GM23338 (cell line): ENCODE measurements at regions not wholly inside any gene's neighbourhood (a gene's known extent, or its start where the extent isn't known, plus 50 kb on each side); places are given as distances from the start of the nearest gene placed in this dataset.

Experiments used
- ATAC-seq: fragments of 200-7000 bp; cut with Tn5 transposase; 3 replicates; pipeline ENCODE4 v1.9.1; 2020
- DNase-seq: peaks from one replicate; pipeline ENCODE4 v3.0.0-alpha.2; 2015; ENCODE audit warnings: low spot score
- H2AFZ ChIP-seq: fragments of 200-600 bp; sonication (generic); 2 replicates; pipeline ENCODE4 v1.8.0; 2016; ENCODE audit warnings: antibody characterized with exemption, mild to moderate bottlenecking, moderate library complexity
- H3F3A ChIP-seq: fragments of 200-600 bp; sonication (generic); replicated peaks from 2 replicates; pipeline ENCODE4 v1.8.0; 2017; ENCODE audit warnings: antibody characterized with exemption, mixed run types, low read depth
- H3K27ac ChIP-seq: fragments of 200-600 bp; sonication (generic); 2 replicates; pipeline ENCODE4 v1.6.1; 2016; ENCODE audit warnings: low read depth
- H3K27me3 ChIP-seq: fragments of 200-600 bp; sonication (generic); 2 replicates; pipeline ENCODE4 v1.8.0; 2016; ENCODE audit warnings: mild to moderate bottlenecking, mixed run types, moderate library complexity; ENCODE audit not compliant: insufficient read depth
- H3K36me3 ChIP-seq: fragments of 200-600 bp; sonication (generic); 2 replicates; pipeline ENCODE4 v1.8.0; 2016; ENCODE audit warnings: mild to moderate bottlenecking; ENCODE audit not compliant: insufficient read depth
- H3K4me1 ChIP-seq: fragments of 200-600 bp; sonication (generic); 2 replicates; pipeline ENCODE4 v1.8.0; 2016; ENCODE audit warnings: mild to moderate bottlenecking, moderate library complexity; ENCODE audit not compliant: insufficient read depth
- H3K4me2 ChIP-seq: fragments of 200-600 bp; sonication (generic); 2 replicates; pipeline ENCODE4 v1.7.1; 2017; ENCODE audit warnings: mixed run types
- H3K4me3 ChIP-seq: fragments of 200-600 bp; sonication (generic); 2 replicates; pipeline ENCODE4 v1.6.1; 2016; ENCODE audit warnings: mixed run types
- H3K79me2 ChIP-seq: fragments of 200-600 bp; sonication (generic); replicated peaks from 2 replicates; pipeline ENCODE4 v1.8.0; 2017; ENCODE audit warnings: mild to moderate bottlenecking; ENCODE audit not compliant: insufficient read depth
- H3K9me2 ChIP-seq: fragments of 200-600 bp; sonication (generic); 2 replicates; pipeline ENCODE4 v1.8.0; 2017; ENCODE audit not compliant: insufficient read depth
- H4K20me1 ChIP-seq: fragments of 200-600 bp; sonication (generic); replicated peaks from 2 replicates; pipeline ENCODE4 v1.8.0; 2017; ENCODE audit warnings: mild to moderate bottlenecking; ENCODE audit not compliant: insufficient read depth
- H3K27ac Mint-ChIP-seq: 2 replicates; pipeline ENCODE4 v1.8.0; 2020; ENCODE audit warnings: inconsistent platforms, mild to moderate bottlenecking, moderate library complexity, mixed read lengths
- H3K27me3 Mint-ChIP-seq: 3 replicates; pipeline ENCODE4 v1.8.0; 2022; ENCODE audit warnings: low read depth, mild to moderate bottlenecking, moderate library complexity, mixed read lengths, inconsistent platforms; ENCODE audit not compliant: insufficient read depth, poor library complexity
- H3K36me3 Mint-ChIP-seq: 3 replicates; pipeline ENCODE4 v1.8.0; 2021; ENCODE audit warnings: low read depth, mild to moderate bottlenecking, inconsistent platforms, moderate library complexity, mixed read lengths
- H3K4me1 Mint-ChIP-seq: 3 replicates; pipeline ENCODE4 v1.8.0; 2020; ENCODE audit warnings: mild to moderate bottlenecking, inconsistent platforms, mixed read lengths
- H3K4me3 Mint-ChIP-seq: 3 replicates; pipeline ENCODE4 v1.8.0; 2021; ENCODE audit warnings: moderate library complexity, mild to moderate bottlenecking, inconsistent platforms, mixed read lengths
- H3K9me3 Mint-ChIP-seq: 3 replicates; pipeline ENCODE4 v1.8.0; 2020; ENCODE audit warnings: moderate library complexity, mild to moderate bottlenecking, inconsistent platforms, mixed read lengths
- CREB1 ChIP-seq: fragments of 250-450 bp; sonication (Bioruptor Pico); IDR thresholded peaks from 2 replicates; pipeline ENCODE4 v1.5.0; 2020; ENCODE audit warnings: low read depth, mild to moderate bottlenecking, moderate library complexity
- CTCF ChIP-seq, 2 experiments: fragments of 200-600 bp in 1 of 2; sonication (generic) in 1 of 2; conservative IDR thresholded peaks; 2 replicates each; pipeline versions ENCODE4 v1.5.1 to v1.6.1; 2016 to 2017; ENCODE audit warnings: antibody characterized with exemption in 2 of 2, low read depth in 2 of 2, mild to moderate bottlenecking in 2 of 2, moderate library complexity in 1 of 2
- EZH2phosphoT487 ChIP-seq: fragments of 200-600 bp; sonication (generic); IDR thresholded peaks from one replicate; pipeline ENCODE4 v1.8.1; 2018; ENCODE audit warnings: antibody characterized with exemption; ENCODE audit not compliant: unreplicated experiment
- JUNB ChIP-seq: IDR thresholded peaks from one replicate; pipeline ENCODE4 v1.6.1; 2016; ENCODE audit warnings: antibody characterized with exemption; ENCODE audit not compliant: unreplicated experiment
- NANOG ChIP-seq: IDR thresholded peaks from 2 replicates; pipeline ENCODE4 v1.6.1; 2016; ENCODE audit warnings: antibody characterized with exemption, borderline replicate concordance
- POLR2AphosphoS5 ChIP-seq: IDR thresholded peaks from 2 replicates; pipeline ENCODE4 v1.6.1; 2016; ENCODE audit warnings: antibody characterized with exemption, low read depth
- STAT1 ChIP-seq: IDR thresholded peaks from one replicate; pipeline ENCODE4 v1.6.1; 2016; ENCODE audit warnings: antibody characterized with exemption; ENCODE audit not compliant: unreplicated experiment
- ZNF462 ChIP-seq: fragments of 250-450 bp; sonication (Bioruptor Pico); IDR thresholded peaks from 2 replicates; pipeline ENCODE4 v1.5.0; 2020; ENCODE audit warnings: mild to moderate bottlenecking, moderate library complexity

- Histone ChIP-seq H3K4me2 (no peak overlapping the region), H3K27ac (no peak overlapping the region), H4K20me1 (no peaks in the 10 kb centered on the region), H3K79me2 (no peaks in the 10 kb centered on the region), H2AFZ (no peak overlapping the region), H3F3A (no peaks in the 10 kb centered on the region), H3K9me2 (no peaks in the 10 kb centered on the region), H3K36me3 (no peaks in the 10 kb centered on the region), H3K4me1 (no peaks in the 10 kb centered on the region), H3K4me3 (no peak overlapping the region), H3K27me3 (no peaks in the 10 kb centered on the region)
- TF ChIP-seq CTCF (conservative IDR thresholded peaks at IDR 0.05; ENCODE audit: low read depth in 2 of 2) = no peak
- no peak for TF ChIP-seq ZNF462 (CRISPR knock-in tag)
- no peak for TF ChIP-seq POLR2AphosphoS5
- no peak for TF ChIP-seq CREB1 (CRISPR knock-in tag)
- no peak for TF ChIP-seq NANOG
- TF ChIP-seq STAT1 = no peak
- TF ChIP-seq JUNB = no peak
- TF ChIP-seq EZH2phosphoT487 = no peak
- Mint-ChIP-seq H3K27ac (no peak overlapping the region), H3K4me3 (no peak overlapping the region), H3K27me3 (no peaks in the 10 kb centered on the region), H3K9me3 (peaks cover 8% of the 10 kb centered on the region), H3K4me1 (no peaks in the 10 kb centered on the region), H3K36me3 (no peaks in the 10 kb centered on the region; the same call in 2 of the 3 replicates)
- DNase-seq (no peak), ATAC-seq (no peak)
These were observed 236.1 kb downstream of the CETN3 start for GRCh38 chr5:90173299-90174030.
